Mammary epithelial cell (primary cell): ENCODE measurements at regions not wholly inside any gene's neighbourhood (a gene's known extent, or its start where the extent isn't known, plus 50 kb on each side); places are given as distances from the start of the nearest gene placed in this dataset.

Source experiments
- EZH2 ChIP-seq: IDR thresholded peaks from 2 replicates; pipeline ENCODE4 v1.6.1; 2012; ENCODE audit warnings: low read length, inconsistent platforms, borderline replicate concordance
- TF ChIP-seq, protein P1 (sequence below), 2 donors: IDR thresholded peaks in 1 of 2; conservative IDR thresholded peaks in 1 of 2; 2 replicates each; pipeline ENCODE4 v1.5.1; 2011 to 2012; ENCODE audit warnings: inconsistent platforms in 2 of 2, low read length in 2 of 2, mild to moderate bottlenecking in 2 of 2, control low read depth in 1 of 2, low read depth in 1 of 2; ENCODE audit not compliant: insufficient read depth in 1 of 2; ENCODE audit errors: extremely low read depth in 1 of 2

DNA sequence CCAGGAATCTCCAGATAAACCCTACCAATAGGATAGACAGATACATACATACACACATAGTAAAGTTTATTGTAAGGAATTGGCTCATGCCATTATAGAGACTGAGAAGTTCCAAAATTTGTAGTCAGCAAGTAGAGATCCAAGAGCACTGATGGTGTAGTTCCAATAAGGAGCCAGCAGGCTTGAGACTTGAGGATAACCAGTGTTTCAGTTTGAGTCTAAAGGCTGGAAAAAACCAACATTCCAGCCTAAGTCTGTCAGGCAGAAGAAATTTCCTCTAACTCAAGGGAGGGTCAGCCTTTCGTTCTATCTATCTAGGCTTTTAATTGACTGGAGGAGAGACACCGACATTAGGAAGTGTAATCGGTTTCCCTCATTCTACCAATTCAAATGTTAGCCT is 110.2 kb upstream of the TSHZ3 start:
- TF ChIP-seq, protein P1, sequence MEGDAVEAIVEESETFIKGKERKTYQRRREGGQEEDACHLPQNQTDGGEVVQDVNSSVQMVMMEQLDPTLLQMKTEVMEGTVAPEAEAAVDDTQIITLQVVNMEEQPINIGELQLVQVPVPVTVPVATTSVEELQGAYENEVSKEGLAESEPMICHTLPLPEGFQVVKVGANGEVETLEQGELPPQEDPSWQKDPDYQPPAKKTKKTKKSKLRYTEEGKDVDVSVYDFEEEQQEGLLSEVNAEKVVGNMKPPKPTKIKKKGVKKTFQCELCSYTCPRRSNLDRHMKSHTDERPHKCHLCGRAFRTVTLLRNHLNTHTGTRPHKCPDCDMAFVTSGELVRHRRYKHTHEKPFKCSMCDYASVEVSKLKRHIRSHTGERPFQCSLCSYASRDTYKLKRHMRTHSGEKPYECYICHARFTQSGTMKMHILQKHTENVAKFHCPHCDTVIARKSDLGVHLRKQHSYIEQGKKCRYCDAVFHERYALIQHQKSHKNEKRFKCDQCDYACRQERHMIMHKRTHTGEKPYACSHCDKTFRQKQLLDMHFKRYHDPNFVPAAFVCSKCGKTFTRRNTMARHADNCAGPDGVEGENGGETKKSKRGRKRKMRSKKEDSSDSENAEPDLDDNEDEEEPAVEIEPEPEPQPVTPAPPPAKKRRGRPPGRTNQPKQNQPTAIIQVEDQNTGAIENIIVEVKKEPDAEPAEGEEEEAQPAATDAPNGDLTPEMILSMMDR (conservative IDR thresholded peaks at IDR 0.05 in 1 of 2, IDR thresholded peaks at IDR 0.05 in 1 of 2; ENCODE audit: extremely low read depth in 1 of 2, insufficient read depth in 1 of 2, low read depth in 1 of 2, low read length in 2 of 2), result no peak
- TF ChIP-seq EZH2, result no peak
